ENCODE measurements at regions not wholly inside any gene's neighbourhood (a gene's known extent, or its start where the extent isn't known, plus 50 kb on each side); places are given as distances from the start of the nearest gene placed in this dataset.

- no peak for TF ChIP-seq GABPA (IDR thresholded peaks at IDR 0.05; ENCODE audit: low read depth)
- no peak for TF ChIP-seq CTCF (IDR thresholded peaks at IDR 0.05; ENCODE audit: insufficient read depth, low read length)
- TF ChIP-seq SPI1 (IDR thresholded peaks at IDR 0.05; ENCODE audit: borderline replicate concordance, low read depth): no peak
- TF ChIP-seq REST (IDR thresholded peaks at IDR 0.05; ENCODE audit: insufficient replicate concordance, low read depth): no peak
- no peak for TF ChIP-seq POLR2AphosphoS5 (IDR thresholded peaks at IDR 0.05; ENCODE audit: low read depth)
- H3K27me3 ChIP-seq (ENCODE audit: insufficient read depth, poor library complexity, severe bottlenecking): peaks cover 2% of the 10 kb centered on the region
- no peak overlapping the region for H3K4me3 ChIP-seq (replicated peaks; ENCODE audit: insufficient read depth, low read length)
- no peak for DNase-seq (ENCODE audit: low read depth in 1 of 2, low spot score in 1 of 2)
- no peak overlapping the region for H3K27ac ChIP-seq (replicated peaks)
Observed at GRCh38 chr4:24226667-24227066, 336.8 kb upstream of the PPARGC1A start.

GRCh38 chr4:24226023-24226422 is 336.2 kb upstream of the PPARGC1A start:
- TF ChIP-seq POLR2AphosphoS5 (IDR thresholded peaks at IDR 0.05; ENCODE audit: low read depth) (no peak), SPI1 (IDR thresholded peaks at IDR 0.05; ENCODE audit: borderline replicate concordance, low read depth) (no peak), GABPA (IDR thresholded peaks at IDR 0.05; ENCODE audit: low read depth) (no peak), CTCF (IDR thresholded peaks at IDR 0.05; ENCODE audit: insufficient read depth, low read length) (no peak), REST (IDR thresholded peaks at IDR 0.05; ENCODE audit: insufficient replicate concordance, low read depth) (no peak)
- no peak overlapping the region for H3K27ac ChIP-seq (replicated peaks)
- peaks cover 2% of the 10 kb centered on the region for H3K27me3 ChIP-seq (ENCODE audit: insufficient read depth, poor library complexity, severe bottlenecking)
- H3K4me3 ChIP-seq (replicated peaks; ENCODE audit: insufficient read depth, low read length): no peak overlapping the region
- no peak for DNase-seq (ENCODE audit: low read depth in 1 of 2, low spot score in 1 of 2)

- Histone ChIP-seq H3K27ac (replicated peaks) (no peak overlapping the region), H3K4me3 (replicated peaks; ENCODE audit: insufficient read depth, low read length) (no peak overlapping the region), H3K27me3 (ENCODE audit: insufficient read depth, poor library complexity, severe bottlenecking) (peaks cover 2% of the 10 kb centered on the region)
- DNase-seq (ENCODE audit: low read depth in 1 of 2, low spot score in 1 of 2): no peak
- TF ChIP-seq POLR2AphosphoS5 (IDR thresholded peaks at IDR 0.05; ENCODE audit: low read depth) (no peak), CTCF (IDR thresholded peaks at IDR 0.05; ENCODE audit: insufficient read depth, low read length) (no peak), GABPA (IDR thresholded peaks at IDR 0.05; ENCODE audit: low read depth) (no peak), REST (IDR thresholded peaks at IDR 0.05; ENCODE audit: insufficient replicate concordance, low read depth) (no peak), SPI1 (IDR thresholded peaks at IDR 0.05; ENCODE audit: borderline replicate concordance, low read depth) (no peak)
Observed at GRCh38 chr4:24224446-24224845, 334.6 kb upstream of the PPARGC1A start.

All from HL-60 (cell line).